A673 (cell line): ENCODE measurements at regions not wholly inside any gene's neighbourhood (a gene's known extent, or its start where the extent isn't known, plus 50 kb on each side); places are given as distances from the start of the nearest gene placed in this dataset.

Source experiments
- EZH2 ChIP-seq: fragments of 200-600 bp; sonication (generic); IDR thresholded peaks from 2 replicates; pipeline ENCODE4 v1.6.1; 2017; ENCODE audit warnings: borderline replicate concordance, low read depth, mild to moderate bottlenecking, mixed read lengths, antibody characterized with exemption, low read length; ENCODE audit not compliant: poor library complexity, severe bottlenecking
- TF ChIP-seq, protein P1 (sequence below): fragments of 300-800, 200-600 bp; sonication (generic); conservative IDR thresholded peaks from 2 replicates; pipeline ENCODE4 v1.5.1; 2017; ENCODE audit warnings: low read depth, mild to moderate bottlenecking, antibody characterized with exemption, low read length, moderate library complexity, mixed read lengths

DNA sequence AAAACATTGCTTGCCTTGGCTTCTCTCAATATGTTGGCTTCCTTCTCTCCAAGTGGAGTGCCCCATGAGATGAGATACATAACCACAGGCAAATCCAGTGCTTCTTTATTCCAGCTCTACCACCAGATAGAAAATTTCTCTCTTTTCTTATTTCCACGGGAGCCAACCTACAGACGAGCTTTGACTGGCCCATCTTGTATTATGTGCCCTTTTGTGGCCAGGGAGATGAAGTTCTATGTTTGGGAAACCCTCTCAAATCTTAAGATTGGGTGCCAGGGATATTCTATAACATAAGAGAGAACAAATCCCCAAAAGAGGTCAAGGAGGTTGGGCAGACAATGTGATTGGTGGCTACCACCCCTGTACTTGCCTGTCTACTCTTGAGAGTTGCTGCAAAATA, 351.8 kb downstream of the ZNF326 start:
- TF ChIP-seq, protein P1, sequence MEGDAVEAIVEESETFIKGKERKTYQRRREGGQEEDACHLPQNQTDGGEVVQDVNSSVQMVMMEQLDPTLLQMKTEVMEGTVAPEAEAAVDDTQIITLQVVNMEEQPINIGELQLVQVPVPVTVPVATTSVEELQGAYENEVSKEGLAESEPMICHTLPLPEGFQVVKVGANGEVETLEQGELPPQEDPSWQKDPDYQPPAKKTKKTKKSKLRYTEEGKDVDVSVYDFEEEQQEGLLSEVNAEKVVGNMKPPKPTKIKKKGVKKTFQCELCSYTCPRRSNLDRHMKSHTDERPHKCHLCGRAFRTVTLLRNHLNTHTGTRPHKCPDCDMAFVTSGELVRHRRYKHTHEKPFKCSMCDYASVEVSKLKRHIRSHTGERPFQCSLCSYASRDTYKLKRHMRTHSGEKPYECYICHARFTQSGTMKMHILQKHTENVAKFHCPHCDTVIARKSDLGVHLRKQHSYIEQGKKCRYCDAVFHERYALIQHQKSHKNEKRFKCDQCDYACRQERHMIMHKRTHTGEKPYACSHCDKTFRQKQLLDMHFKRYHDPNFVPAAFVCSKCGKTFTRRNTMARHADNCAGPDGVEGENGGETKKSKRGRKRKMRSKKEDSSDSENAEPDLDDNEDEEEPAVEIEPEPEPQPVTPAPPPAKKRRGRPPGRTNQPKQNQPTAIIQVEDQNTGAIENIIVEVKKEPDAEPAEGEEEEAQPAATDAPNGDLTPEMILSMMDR = no peak
- TF ChIP-seq EZH2 = no peak
